ENCODE measurements at regions not wholly inside any gene's neighbourhood (a gene's known extent, or its start where the extent isn't known, plus 50 kb on each side); places are given as distances from the start of the nearest gene placed in this dataset.
A peak's percentile ranks its signal among the peaks of the same experiment; 100 is the strongest.
"Not testable (repeated sequence)": the region's sequence is repeated elsewhere in the genome, so short reads cannot be mapped to it uniquely, and the experiment has no call there.

GRCh38 chr4:129246910-129247461 lies 151.0 kb downstream of the C4orf33 start:
- ATAC-seq = no peak
- no peak for DNase-seq (ENCODE audit: low spot score)
- intact Hi-C loops (cut with DNase I) = no loop called here

GRCh38 chr4:129248621-129249020 lies 152.7 kb downstream of the C4orf33 start:
- intact Hi-C loops (cut with DNase I) = no loop called here
- ATAC-seq (no peak), DNase-seq (ENCODE audit: low spot score) (no peak)

DNA sequence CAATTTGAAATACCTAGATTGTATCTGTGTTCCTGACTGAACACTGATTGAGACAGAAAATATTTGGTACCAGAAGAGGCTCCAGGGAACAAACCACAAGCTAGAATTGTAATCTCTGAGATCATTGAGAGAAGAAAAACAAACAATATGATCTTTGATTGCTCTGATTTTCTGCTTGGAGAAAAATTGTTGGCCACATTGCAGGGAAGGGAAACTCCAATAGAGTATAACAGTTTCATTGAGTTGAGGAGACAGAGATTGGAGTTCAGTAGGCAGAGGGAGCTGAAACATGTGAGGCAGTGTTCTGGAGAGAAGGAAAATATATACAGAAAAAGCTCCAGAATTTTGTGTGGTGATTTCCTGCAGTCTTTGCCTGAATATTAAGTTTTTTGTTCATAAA lies 158.2 kb downstream of the C4orf33 start:
- DNase-seq (ENCODE audit: low spot score) (no peak), ATAC-seq (peak; percentile 85)
- intact Hi-C loops (cut with DNase I) = no loop called here

DNA sequence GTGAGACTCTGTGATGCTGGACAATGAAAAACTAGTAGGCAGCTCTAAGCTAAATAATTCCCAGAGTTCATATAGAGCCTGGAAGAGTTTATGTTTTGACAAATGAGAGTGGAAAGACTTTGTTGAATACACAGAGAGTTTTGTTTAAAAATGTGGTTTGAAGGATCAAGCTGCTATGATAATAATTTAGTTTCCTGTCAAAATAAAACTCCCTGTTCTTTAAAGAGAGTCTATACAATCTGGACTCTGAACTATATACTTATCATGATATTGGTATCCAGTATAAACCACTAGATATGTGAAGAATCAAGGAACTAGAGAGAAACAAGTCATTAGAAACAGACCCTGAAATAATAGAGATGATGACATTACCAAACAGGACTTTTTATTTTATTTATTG lies 158.6 kb downstream of the C4orf33 start:
- ATAC-seq (no peak), DNase-seq (ENCODE audit: low spot score) (no peak)
- intact Hi-C loops (cut with DNase I) = no loop called here

GRCh38 chr4:129261584-129261983 lies 165.6 kb downstream of the C4orf33 start:
- intact Hi-C loops (cut with DNase I) = no loop called here
- no peak for DNase-seq (ENCODE audit: low spot score)
- ATAC-seq = no peak

DNA sequence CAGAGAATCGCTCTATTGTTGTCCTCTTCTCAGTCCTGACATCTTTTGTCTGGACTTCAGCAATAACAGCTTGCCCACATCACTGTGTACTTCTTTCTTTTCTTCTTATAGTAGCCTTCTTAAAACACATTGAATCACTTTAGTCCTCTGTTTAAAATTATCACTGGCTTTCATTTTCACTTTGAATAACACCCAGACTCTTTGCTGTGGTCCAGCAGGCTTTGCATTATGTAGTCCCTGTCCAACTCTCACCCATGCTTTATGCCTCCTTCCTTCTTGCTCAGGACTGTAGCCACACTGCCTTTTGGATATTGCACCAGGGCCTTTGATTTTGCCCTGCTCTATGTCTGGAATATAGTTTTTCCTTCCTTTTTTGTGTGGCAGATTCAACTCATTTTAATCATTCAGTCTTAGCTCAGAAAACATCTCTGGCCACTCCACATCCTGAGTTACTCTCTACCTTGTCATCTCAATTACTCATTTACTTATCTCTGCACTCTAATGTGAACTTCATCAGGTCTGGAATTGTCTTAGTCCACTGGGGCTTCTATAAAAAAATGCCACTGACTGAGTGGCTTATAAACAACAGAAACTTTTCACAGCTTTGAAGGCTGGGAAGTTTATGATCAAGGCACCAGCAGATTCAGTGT lies 168.2 kb downstream of the C4orf33 start:
- intact Hi-C loops (cut with DNase I) = no loop called here
- ATAC-seq (peak; percentile 44), DNase-seq (ENCODE audit: low spot score) (no peak)

DNA sequence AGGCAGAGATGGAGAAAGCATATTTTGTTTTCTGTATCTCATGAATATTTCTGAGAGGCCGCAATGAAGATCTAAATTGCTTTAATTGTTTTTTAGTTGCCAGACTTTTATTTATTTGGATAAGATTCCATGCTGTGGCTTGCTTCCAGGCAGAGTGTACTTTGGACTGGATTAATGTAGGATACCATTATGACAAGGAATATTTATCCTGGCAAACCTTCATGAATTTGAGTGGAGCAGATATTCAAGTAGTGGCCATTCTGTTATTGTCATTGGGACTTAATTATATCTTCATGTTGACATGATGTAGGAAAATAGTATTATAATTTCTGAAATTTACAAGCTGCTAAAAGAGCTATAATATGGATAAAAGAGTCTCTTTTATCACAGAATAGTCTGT lies 182.9 kb downstream of the C4orf33 start:
- ATAC-seq (no peak), DNase-seq (ENCODE audit: low spot score) (no peak)
- intact Hi-C loops (cut with DNase I) = no loop called here

GRCh38 chr4:129282293-129282692 lies 186.3 kb downstream of the C4orf33 start:
- intact Hi-C loops (cut with DNase I) = no loop called here
- DNase-seq (ENCODE audit: low spot score) = no peak
- no peak for ATAC-seq

- DNase-seq (ENCODE audit: low spot score); intact Hi-C loops (cut with DNase I); ATAC-seq: not testable (repeated sequence)
Observed at GRCh38 chr4:129292194-129292593, 196.2 kb downstream of the C4orf33 start.

GRCh38 chr4:129314781-129315180 lies 218.8 kb downstream of the C4orf33 start:
- intact Hi-C loops (cut with DNase I) = no loop called here
- ATAC-seq = no peak
- DNase-seq (ENCODE audit: low spot score) = no peak

- DNase-seq (ENCODE audit: low spot score) (no peak), ATAC-seq (no peak)
- intact Hi-C loops (cut with DNase I) = no loop called here
Observed at GRCh38 chr4:129322920-129323319, 227.0 kb downstream of the C4orf33 start.

GRCh38 chr4:129323658-129324057 lies 227.7 kb downstream of the C4orf33 start:
- ATAC-seq (no peak), DNase-seq (ENCODE audit: low spot score) (no peak)
- intact Hi-C loops (cut with DNase I) = no loop called here

- ATAC-seq = peak; percentile 72
- intact Hi-C loops (cut with DNase I) = no loop called here
- DNase-seq (ENCODE audit: low spot score) = no peak
Observed at GRCh38 chr4:129326571-129327460, 230.9 kb downstream of the C4orf33 start.

GRCh38 chr4:129327637-129328036 lies 231.7 kb downstream of the C4orf33 start:
- ATAC-seq = no peak
- intact Hi-C loops (cut with DNase I) = no loop called here
- DNase-seq (ENCODE audit: low spot score) = no peak

DNA sequence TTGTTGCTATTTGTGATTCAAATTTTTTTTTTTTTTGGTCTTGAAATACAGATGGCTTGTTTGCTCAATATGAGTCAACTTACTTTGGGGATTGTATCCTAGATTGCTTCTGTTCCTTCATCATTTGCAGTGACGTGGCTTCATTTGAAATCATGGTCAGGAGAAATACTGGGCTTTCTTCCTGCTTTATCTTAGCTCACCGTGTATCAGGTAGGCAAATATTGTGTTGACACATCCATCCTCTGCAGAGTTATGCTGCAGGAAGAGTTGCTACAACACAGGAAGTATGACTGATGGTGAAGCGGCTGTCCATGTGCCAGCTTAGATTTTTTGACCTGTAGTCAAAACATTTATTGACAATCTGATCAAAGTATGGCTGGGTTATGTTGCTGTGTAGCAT lies 232.2 kb downstream of the C4orf33 start:
- ATAC-seq (no peak), DNase-seq (ENCODE audit: low spot score) (no peak)
- intact Hi-C loops (cut with DNase I) = no loop called here

DNA sequence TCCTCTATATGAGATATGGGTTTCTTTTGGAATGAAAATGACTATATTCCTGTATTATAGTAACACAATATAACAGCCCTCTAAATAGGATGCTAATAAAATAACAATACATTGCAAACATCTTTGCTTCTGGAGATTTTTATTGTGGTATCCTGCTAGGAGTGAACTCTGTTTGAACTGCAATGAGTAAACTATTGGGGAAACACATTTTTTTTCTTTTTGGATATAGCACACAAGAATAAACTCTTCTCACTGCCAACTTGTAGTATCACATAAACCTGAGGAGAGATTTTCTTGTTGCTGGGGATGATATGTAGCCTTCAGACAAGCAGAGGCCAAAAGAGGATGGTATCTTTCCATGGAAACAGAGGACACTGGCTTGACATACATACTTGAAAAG lies 238.2 kb downstream of the C4orf33 start:
- no peak for DNase-seq (ENCODE audit: low spot score)
- intact Hi-C loops (cut with DNase I) = no loop called here
- ATAC-seq = no peak

DNA sequence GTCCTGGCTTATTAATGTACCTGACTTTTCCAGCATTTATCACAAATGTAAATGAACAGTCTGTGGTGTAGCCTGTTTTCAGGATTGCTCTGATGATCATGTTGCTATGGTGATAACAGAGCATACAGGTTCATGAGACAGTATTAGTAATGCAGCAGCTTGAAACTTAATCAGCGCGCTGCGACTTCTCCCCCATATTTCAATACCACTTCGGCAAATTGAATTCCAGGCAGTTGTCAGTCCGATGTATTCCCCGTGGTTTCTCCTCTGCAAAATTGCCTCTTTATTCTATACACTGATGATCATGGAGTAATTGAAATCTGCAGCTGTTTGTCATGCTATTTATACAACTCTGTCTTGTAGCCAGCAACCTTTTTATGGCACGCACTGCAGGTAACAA lies 239.3 kb downstream of the C4orf33 start:
- no peak for DNase-seq (ENCODE audit: low spot score)
- ATAC-seq = no peak
- intact Hi-C loops (cut with DNase I) = no loop called here

GRCh38 chr4:129335818-129336217 lies 239.9 kb downstream of the C4orf33 start:
- intact Hi-C loops (cut with DNase I) = no loop called here
- no peak for DNase-seq (ENCODE audit: low spot score)
- no peak for ATAC-seq

DNA sequence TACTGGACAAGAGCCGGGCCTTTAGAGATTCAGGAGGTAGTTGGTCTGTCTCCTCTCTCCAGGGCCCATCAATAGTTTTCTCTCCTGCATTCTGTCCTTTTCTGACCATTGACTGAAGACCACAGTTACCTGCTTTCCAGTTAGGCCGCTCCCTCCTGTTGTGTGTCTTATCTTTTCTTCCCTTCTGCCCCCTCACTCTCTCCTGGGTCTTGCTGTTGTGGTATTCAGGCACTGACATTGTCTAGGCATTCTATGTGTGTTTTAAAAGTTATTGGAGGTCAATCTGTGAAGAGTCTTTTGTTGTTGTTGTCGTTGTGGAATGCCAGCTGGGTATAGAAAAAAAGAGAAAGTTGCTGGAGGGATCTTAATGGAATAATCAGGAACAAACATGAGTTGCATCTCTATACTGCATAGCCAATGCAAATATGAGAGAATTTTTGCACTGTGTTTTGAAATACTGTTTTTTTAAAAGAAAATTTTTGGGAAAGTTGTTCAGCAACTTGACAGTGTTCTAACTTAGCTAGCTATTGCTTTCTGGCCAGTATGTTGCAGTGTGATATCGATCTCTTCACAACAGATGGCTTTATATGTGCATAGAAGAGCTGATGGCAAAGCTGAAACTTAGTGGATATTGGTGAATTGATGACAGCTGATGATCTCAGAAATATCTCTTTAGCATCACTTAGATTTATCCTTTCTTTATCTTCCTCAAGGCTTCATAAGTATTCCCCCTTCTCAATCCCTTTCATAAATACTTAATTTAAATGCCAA lies 240.7 kb downstream of the C4orf33 start:
- intact Hi-C loops (cut with DNase I) = no loop called here
- DNase-seq (ENCODE audit: low spot score) (no peak), ATAC-seq (no peak)

DNA sequence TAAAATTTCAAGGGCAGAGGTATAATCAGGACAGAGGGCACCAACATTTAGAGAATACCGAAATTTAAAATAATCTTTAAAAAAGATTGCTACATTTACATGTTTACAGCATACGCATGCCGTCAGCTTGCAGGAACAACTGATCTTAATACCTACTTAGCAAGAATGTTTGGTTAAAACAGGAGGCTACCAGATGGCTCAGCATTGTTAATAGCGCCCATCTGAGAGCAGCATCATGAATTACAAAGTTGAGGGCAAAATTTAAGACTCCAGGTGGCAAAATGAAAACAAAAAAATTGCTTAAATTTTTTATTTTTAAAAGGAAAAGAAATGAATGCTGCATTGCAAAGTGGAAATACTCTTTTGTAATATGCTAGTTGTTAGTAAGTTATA lies 241.3 kb downstream of the C4orf33 start:
- ATAC-seq (no peak), DNase-seq (ENCODE audit: low spot score) (no peak)
- intact Hi-C loops (cut with DNase I) = no loop called here

Measured in sciatic nerve (tissue), 2 donors.